ENCODE measurements at regions not wholly inside any gene's neighbourhood (a gene's known extent, or its start where the extent isn't known, plus 50 kb on each side); places are given as distances from the start of the nearest gene placed in this dataset.
A peak's percentile ranks its signal among the peaks of the same experiment; 100 is the strongest.

- no peak for DNase-seq (ENCODE audit: low spot score)
Measured at GRCh38 chr14:98297567-98297966, 974.4 kb downstream of the BCL11B start.

DNA sequence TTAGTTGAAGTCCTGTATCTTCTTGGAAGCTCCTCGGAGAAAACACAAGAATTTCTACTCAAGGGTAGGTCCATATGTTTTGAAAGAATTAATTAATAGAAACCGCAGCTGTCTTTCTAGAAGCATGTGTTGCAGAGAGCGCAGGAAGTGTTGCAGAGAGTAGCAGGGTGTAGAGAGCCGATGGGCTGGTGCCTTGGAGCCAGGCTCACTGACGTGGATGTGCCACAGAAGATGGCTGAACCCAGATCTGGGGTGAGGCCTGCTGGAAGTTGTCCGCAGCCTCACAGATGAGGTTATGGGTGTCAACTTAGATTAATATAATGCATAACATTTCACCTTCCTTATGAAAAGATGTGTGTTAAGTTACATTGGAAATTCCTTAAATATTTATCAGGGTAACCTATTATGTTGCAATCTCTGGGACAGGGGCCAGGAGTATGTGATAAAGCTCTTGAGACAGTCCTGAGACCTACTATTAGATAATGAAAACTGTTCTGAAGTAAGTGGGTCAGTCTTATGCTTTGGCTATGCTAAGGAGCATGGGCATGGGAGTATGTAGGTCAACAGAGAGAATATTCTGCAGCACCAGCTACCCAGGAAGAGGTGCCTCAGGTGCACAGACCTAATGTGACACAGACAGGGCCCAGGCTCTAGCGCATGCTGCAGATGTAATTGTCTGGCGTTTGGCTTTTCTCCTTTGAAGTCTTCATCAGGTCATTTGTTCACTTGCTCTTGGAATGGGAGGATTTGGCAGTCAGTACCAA lies 973.3 kb downstream of the BCL11B start:
- no peak for DNase-seq (ENCODE audit: low spot score)

- DNase-seq (ENCODE audit: low spot score) = no peak
Measured at GRCh38 chr14:98301681-98302080, 970.3 kb downstream of the BCL11B start.

DNA sequence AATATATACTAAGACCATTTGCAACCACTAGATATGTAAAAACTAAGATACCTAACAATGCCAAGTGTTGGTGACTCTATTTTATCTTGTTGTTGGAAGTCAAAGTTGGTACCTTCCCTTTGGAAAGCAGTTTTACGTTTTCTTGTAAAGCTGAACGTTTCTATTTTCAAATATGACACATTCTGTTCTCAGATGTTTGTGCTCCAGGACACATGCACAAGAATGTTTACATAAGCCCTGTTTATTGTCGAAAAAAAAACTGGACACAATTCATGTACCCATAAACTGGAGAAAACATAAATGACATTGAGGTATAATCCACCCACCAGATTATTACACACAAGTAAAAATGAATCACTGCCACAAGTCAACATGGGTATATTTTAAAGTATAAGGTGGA lies 967.4 kb downstream of the BCL11B start:
- no peak for DNase-seq (ENCODE audit: low spot score)

- DNase-seq (ENCODE audit: low spot score) = no peak
Measured at GRCh38 chr14:98309591-98309990, 962.4 kb downstream of the BCL11B start.

- DNase-seq (ENCODE audit: low spot score) = no peak
Measured at GRCh38 chr14:98312006-98312405, 960.0 kb downstream of the BCL11B start.

DNA sequence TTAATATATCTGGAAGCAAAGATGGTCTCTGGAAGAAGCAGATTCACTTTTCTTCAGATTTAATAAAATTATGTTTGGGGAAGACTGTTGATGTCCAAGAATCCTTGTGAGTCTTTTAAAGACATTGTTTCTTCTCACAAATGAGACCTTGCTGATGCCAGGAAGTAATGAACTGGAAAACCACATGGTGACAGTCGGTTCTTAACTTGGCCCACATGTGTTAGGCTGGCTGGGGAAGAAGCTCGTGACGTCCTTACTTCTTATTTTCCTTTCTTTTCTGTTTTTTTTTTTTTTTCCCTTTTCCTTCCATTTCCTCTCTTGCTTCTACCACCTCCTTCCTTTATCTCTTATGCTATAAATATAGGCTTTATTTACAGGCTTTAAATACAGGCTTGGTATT lies 950.2 kb downstream of the BCL11B start:
- DNase-seq (ENCODE audit: low spot score) = no peak

- no peak for DNase-seq (ENCODE audit: low spot score)
Measured at GRCh38 chr14:98323836-98324235, 948.2 kb downstream of the BCL11B start.

DNA sequence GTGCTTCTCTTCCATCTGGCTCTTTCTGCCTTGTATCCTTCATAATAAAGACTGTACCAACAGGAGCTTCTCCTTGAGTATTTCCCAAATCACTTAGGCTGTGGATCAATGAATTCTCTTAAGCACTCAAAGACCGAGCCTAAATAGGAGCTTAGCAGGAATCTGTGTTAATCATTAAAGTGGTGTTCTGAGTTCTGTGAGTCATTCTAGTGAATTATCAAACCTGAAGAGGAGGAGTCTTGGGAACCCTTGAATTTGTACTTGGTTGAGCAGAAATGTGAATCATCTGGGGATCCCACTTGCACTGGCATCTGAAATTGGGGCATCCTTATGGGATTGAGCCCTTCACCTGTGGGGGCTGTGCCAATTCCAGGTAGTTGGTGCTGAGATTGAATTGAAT lies 946.2 kb downstream of the BCL11B start:
- no peak for DNase-seq (ENCODE audit: low spot score)

GRCh38 chr14:98328496-98328895 lies 943.5 kb downstream of the BCL11B start:
- DNase-seq (ENCODE audit: low spot score) = peak; percentile 26

DNA sequence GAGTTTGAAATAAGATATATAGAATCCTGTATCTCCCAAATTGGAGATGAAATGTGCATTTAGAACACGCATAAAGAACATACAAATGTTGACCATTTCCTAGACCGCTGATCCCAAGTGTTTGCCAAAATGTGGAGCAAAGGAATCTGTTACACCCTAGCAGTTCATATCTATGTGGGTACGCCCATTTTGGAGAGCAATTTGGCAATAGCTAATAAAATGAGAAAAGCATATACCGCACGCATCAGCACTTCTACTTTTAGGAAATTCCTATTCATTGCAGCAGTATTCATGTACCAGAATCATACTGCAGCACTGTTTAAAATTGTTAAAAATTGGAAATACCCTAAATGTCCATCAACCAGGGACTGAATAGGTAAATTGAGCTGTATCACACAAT lies 937.8 kb downstream of the BCL11B start:
- no peak for DNase-seq (ENCODE audit: low spot score)

- DNase-seq (ENCODE audit: low spot score) = no peak
Measured at GRCh38 chr14:98341211-98341610, 930.8 kb downstream of the BCL11B start.

DNA sequence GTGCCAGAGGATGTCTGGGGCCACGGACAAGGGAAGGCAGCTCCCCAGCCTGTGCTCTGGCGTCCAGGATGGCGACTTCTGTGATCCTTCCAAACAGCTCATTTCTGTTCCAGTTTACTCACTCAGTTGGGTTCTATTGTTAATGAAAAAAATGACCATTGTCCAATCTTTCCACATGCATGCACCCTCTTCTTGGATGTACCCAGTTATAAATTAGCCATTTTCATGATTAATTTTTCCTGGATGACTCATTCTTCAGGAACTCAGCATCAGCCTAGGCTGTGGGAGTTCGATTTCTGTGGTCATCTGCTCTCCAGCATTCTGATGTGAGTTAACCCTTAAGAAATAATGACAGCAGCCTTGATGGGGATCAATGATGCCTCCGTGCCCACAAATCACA lies 926.8 kb downstream of the BCL11B start:
- no peak for DNase-seq (ENCODE audit: low spot score)

DNA sequence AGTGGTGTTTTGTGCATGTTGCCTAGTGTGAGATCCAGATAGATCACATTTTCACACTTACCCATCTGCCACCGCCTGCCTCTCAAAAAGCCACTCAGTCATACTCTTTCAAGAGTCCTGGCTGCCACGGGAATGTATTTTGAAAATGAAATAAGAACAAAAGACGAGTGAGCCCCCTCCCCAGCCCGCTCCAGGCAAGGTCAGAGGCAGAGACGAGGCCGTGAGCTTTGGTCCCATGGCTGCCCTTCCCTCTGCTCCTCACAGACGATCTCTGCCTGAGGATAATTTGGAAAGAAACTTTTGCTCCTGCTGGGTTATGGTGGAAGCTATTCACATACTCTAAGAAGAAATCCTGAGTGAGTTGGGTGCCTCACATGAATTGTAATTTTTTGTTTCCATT lies 924.3 kb downstream of the BCL11B start:
- no peak for DNase-seq (ENCODE audit: low spot score)

DNA sequence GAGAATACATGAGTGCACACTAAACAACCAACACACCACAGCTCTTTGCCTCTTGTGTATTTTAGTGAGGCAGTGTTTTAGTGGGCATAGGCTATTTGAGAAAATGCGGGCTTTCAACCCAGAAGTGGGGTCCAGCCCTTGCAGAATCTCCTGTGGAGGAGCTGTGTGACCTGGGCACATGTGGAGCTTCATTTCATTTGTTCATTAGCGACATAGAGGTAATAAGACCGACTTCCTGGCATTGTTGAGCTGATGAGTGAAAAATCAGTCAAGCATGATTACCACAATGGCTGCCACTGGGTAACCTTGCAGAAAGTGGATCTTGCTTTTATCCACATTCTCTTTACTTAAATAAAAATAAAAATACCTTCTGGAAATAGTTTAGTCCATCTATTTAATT lies 923.5 kb downstream of the BCL11B start:
- no peak for DNase-seq (ENCODE audit: low spot score)

DNA sequence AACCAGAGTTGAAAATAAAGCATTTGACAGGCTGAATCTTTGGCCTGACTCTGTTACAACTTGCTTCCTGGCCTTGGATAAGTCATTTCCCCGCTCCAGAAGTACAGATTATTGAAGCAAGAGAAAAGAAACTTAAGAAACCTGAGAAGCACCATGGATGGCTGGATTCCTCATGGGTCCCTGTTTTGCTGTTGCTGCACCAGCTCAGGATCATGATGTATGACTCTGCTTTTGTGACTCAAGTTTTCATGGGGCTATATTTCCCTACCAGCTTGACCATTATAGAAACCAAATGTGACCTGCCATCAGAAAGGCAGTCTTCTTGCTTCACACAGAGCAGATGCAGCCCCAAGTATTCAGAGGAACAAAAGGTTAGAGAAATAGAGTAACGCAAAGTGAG lies 921.8 kb downstream of the BCL11B start:
- no peak for DNase-seq (ENCODE audit: low spot score)

DNA sequence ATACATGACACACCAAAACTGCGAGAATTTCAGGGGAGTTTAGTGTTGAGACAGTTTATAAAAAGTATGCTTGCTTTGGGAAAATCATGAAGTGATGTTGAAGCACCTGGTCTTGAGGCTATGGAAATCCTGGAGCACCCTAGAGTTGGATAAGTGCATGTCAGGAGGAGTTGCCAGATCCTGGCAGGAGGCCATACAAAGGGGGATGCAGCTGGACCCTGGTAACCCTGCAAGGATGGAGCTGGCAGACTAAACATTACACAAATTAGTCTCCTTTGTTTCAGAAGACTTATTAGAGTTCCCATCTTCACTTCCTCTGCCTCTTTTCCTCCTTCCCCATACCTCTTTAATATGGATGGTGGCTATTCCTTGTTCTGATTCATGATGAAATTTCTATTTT lies 907.0 kb downstream of the BCL11B start:
- DNase-seq (ENCODE audit: low spot score) = no peak

DNA sequence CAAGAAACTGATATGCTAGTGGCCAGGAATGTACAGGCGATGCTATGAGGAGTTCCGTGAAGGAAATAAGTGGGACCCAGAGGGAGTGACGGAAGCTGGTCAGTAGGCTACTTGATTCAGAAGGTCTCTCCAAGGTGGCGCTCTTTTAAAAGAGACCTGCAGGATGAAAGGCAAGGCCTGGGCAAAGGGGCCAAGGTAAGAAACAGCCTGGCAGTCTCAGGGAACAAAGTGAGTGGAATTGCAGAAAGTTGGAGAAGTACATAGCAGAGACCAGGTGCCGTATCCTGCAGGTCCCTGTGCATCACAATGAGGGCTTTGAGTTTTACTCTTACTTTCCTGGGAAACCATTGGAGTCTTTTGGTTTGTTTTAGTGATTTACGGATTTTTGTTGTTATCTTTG lies 905.6 kb downstream of the BCL11B start:
- DNase-seq (ENCODE audit: low spot score) = no peak

DNA sequence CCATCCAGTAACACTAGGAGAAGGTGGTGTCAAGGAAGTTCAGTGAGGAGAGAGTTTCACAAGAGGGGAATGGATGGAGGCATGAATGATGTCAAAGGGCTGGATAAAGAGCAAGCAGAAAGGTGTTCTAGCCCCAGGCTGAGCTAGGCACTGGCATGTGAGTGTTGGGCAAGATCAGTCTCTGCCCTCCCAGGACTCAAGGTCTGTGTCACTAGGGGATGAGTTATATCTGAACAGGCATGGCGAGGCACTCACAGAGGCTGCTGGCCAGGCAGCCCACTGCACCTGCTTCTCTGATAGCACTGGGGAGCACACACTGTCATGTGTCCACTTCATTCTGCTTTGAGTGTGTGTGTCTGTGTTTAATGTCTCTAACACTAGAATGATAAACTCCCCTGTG lies 903.8 kb downstream of the BCL11B start:
- no peak for DNase-seq (ENCODE audit: low spot score)

DNA sequence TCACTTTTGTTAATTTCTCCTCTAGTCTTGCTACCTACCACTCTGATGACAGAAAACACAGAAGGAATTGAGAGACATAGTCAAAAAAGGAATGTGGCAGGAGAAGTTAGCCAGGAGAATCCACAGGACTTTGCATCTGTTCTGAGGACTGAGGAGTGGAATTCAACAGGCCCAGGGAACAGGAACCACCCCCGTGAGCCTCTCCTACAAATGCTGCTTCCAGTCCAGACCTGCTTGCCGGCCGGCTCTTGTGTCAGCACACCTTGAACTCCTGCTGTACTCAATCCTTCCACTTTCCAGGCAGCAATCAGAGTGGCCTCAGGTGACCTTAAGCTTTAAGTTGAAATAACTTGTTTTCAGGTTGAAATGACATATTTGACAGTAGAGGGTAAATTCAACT lies 903.1 kb downstream of the BCL11B start:
- no peak for DNase-seq (ENCODE audit: low spot score)

GRCh38 chr14:98369344-98369743 lies 902.7 kb downstream of the BCL11B start:
- DNase-seq (ENCODE audit: low spot score) = no peak

DNA sequence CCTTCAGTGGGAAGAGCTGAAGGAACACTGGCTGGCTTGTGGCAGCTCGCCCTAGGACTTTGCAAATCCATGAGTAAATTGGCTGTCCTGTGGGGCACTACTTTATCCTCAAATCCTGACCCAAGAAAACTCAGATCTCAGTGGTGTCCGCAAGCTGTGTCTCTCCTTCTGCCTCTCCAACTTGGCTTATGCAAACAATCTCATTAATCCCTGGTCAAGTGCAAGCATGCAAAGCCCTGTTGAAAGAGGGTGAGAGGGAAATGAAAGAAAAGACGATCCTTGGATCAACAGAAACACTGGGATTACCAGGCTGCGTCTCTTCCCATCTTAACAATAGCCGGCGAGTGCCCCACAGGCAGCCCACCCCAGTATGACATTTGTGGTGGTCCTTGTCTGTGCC lies 901.6 kb downstream of the BCL11B start:
- no peak for DNase-seq (ENCODE audit: low spot score)

DNA sequence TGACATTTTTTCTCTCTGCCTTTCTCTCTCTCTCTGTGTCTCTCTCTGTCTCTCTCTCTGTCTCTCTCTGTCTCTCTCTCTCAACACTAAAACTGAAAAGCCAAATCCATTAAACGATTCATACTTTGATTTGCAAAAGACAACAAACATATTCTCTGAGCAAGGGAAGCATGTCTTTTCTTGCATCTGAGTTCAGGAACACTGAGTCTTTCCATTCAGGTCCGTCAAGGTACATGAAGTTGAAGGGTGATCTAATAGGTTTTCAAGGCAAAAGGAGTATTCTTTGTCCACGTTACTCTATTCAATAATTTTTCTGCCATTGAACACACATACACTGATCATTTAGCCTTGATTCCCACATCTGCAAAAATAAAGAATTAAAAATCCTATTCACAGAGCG lies 900.9 kb downstream of the BCL11B start:
- DNase-seq (ENCODE audit: low spot score) = no peak

- no peak for DNase-seq (ENCODE audit: low spot score)
Measured at GRCh38 chr14:98374136-98374535, 897.9 kb downstream of the BCL11B start.

GRCh38 chr14:98375566-98375965 lies 896.4 kb downstream of the BCL11B start:
- no peak for DNase-seq (ENCODE audit: low spot score)
